Naive B cell (primary cell): ENCODE measurements at regions not wholly inside any gene's neighbourhood (a gene's known extent, or its start where the extent isn't known, plus 50 kb on each side); places are given as distances from the start of the nearest gene placed in this dataset.
A peak's percentile ranks its signal among the peaks of the same experiment; 100 is the strongest.
"Not testable (repeated sequence)": the region's sequence is repeated elsewhere in the genome, so short reads cannot be mapped to it uniquely, and the experiment has no call there.

Experiments
- ATAC-seq, 2 donors: fragments of 150-1000 bp; cut with Tn5 transposase; 2 replicates each; pipeline ENCODE4 v1.10.0; 2021; ENCODE audit warnings: low read depth in 2 of 2, mild to moderate bottlenecking in 2 of 2, moderate library complexity in 2 of 2
- DNase-seq: peaks from one replicate; pipeline ENCODE4 v3.0.0; 2022
- H3K27ac Mint-ChIP-seq, 6 donors: one replicate each; pipeline ENCODE4 v1.8.0; 2020 to 2022; ENCODE audit warnings: mild to moderate bottlenecking in 6 of 6, mixed read lengths in 6 of 6, moderate library complexity in 5 of 6, inconsistent platforms in 2 of 6
- H3K27me3 Mint-ChIP-seq, 3 donors: one replicate each; pipeline ENCODE4 v1.8.0; 2021 to 2022; ENCODE audit warnings: mixed read lengths in 3 of 3, mild to moderate bottlenecking in 1 of 3
- H3K36me3 Mint-ChIP-seq, 2 donors: one replicate each; pipeline ENCODE4 v1.8.0; 2020 to 2022; ENCODE audit warnings: mixed read lengths in 2 of 2, inconsistent platforms in 1 of 2, mild to moderate bottlenecking in 1 of 2
- H3K4me1 Mint-ChIP-seq, 3 donors: one replicate each; pipeline ENCODE4 v1.8.0; 2020 to 2022; ENCODE audit warnings: mixed read lengths in 3 of 3, inconsistent platforms in 1 of 3, mild to moderate bottlenecking in 1 of 3, moderate library complexity in 1 of 3
- H3K4me3 Mint-ChIP-seq, 8 donors: one replicate each; pipeline ENCODE4 v1.8.0; 2020 to 2022; ENCODE audit warnings: mild to moderate bottlenecking in 8 of 8, mixed read lengths in 8 of 8, moderate library complexity in 8 of 8, inconsistent platforms in 2 of 8
- H3K9me3 Mint-ChIP-seq, 7 donors: one replicate each; pipeline ENCODE4 v1.8.0; 2020 to 2022; ENCODE audit warnings: mixed read lengths in 7 of 7, mild to moderate bottlenecking in 5 of 7, inconsistent platforms in 2 of 7, moderate library complexity in 1 of 7

DNA sequence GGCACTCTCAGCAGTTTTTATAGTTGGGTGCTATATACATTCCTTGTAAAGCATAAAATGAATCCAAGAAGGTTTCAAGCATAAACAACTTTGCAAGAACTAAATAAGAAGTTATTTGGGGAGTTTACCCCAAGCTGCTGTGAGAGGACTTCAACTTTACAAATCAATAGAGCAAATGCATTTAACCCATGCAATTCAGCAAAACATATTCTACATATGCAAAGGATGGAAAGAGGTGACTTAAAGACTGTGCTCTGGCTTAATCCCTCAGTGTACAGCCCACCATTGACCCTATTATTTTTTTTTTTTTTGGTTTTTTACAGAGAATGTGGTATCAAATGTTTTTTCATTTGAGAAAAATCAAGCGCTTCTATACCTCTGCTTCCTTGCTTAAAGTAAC is 736.5 kb downstream of the CETN3 start:
- Mint-ChIP-seq H3K9me3 (peaks cover 0 to under 1% (median 0%) of the 10 kb centered on the region in 7 donors), H3K27ac (no peak overlapping the region), H3K27me3 (no peaks in the 10 kb centered on the region), H3K36me3 (peaks cover 0 to 2% of the 10 kb centered on the region in 2 donors), H3K4me3 (no peak overlapping the region), H3K4me1 (peaks cover 14 to 29% (median 26%) of the 10 kb centered on the region in 3 donors)
- ATAC-seq = no peak
- DNase-seq = no peak

DNA sequence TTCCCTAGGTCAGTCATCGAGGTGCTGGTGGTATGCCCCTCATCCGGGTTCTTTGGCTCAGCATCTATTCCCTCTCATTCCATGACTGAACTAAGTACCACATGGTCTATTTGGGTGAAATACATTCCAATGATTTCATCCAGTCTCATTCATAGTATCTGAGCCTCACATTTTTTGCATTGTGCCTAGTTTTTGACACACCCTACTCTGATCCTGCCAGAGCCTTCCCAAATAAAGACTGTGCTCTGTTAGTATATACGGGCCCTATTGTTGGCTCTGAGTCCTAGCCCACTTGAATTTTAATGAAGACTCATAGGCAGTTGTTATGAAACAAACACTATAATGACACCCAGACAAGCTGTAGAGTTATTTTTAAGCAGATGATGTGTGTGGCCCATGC is 740.7 kb downstream of the CETN3 start:
- H3K4me3 Mint-ChIP-seq = peak overlapping the region in 2 of 8 donors; percentile 8 to 37
- ATAC-seq = no peak
- peaks cover 14 to 21% (median 21%) of the 10 kb centered on the region in 3 donors for H3K4me1 Mint-ChIP-seq

DNA sequence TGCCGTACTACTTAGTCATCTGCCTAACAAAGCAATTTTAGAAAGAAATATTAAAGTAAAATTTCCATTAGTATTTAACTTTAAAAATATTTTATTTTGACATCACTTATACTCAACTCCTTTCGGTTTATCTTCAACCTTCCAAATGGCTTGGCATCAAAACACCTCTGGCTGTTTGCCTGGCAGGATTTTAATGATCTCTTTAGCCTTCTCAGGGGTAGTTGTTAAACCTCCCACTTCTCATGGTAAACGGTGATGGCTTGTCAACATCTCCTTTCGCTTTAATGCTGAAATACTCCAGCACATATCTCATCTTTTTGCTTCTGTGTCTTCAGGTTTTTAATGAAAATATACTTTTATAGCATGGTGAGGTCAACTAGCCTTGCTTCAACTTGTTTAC is 747.1 kb downstream of the CETN3 start:
- peaks cover 0 to 49% (median 28%) of the 10 kb centered on the region in 7 donors for H3K9me3 Mint-ChIP-seq
- H3K4me1 Mint-ChIP-seq = peaks cover 0 to 9% (median 7%) of the 10 kb centered on the region in 3 donors
- H3K36me3 Mint-ChIP-seq = peaks cover 15 to 19% of the 10 kb centered on the region in 2 donors
- H3K27me3 Mint-ChIP-seq = no peaks in the 10 kb centered on the region
- DNase-seq (no peak), ATAC-seq (no peak)
- H3K4me3 Mint-ChIP-seq = no peak overlapping the region
- H3K27ac Mint-ChIP-seq = no peak overlapping the region

More for the DNA sequence above, 740.7 kb downstream of the CETN3 start:
- H3K36me3 Mint-ChIP-seq = peaks cover 0 to 15% of the 10 kb centered on the region in 2 donors
- no peaks in the 10 kb centered on the region for H3K27me3 Mint-ChIP-seq
- no peak for DNase-seq
- H3K9me3 Mint-ChIP-seq = peaks cover 0 to 14% (median 10%) of the 10 kb centered on the region in 7 donors
- H3K27ac Mint-ChIP-seq = peak overlapping the region in 1 of 6 donors; percentile 16

DNA sequence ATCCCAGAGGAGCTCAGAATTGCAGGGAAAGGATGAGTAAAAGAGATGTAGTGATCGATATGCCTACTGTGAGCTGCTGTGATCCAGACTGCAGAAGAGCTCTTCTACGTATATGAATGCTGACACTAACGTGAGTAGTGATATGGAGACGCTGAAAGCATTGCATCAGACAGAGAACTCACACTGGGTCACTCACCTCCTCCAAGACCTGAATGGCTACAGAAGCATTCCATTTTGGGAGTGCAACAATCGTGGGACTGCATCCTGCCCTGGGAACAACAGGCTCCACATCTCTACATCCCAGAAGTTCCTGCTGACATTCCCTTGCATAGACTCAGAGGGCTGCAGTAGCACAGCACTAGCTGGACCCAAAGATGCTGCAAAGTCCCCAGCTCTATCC is 755.9 kb upstream of the MEF2C start:
- H3K36me3 Mint-ChIP-seq = peaks cover 31% of the 10 kb centered on the region in 2 donors
- no peak for ATAC-seq
- no peak overlapping the region for H3K27ac Mint-ChIP-seq
- peaks cover 4 to 45% (median 27%) of the 10 kb centered on the region in 7 donors for H3K9me3 Mint-ChIP-seq
- H3K27me3 Mint-ChIP-seq = no peaks in the 10 kb centered on the region
- no peak overlapping the region for H3K4me3 Mint-ChIP-seq
- no peak for DNase-seq
- H3K4me1 Mint-ChIP-seq = peaks cover 4 to 15% (median 14%) of the 10 kb centered on the region in 3 donors

DNA sequence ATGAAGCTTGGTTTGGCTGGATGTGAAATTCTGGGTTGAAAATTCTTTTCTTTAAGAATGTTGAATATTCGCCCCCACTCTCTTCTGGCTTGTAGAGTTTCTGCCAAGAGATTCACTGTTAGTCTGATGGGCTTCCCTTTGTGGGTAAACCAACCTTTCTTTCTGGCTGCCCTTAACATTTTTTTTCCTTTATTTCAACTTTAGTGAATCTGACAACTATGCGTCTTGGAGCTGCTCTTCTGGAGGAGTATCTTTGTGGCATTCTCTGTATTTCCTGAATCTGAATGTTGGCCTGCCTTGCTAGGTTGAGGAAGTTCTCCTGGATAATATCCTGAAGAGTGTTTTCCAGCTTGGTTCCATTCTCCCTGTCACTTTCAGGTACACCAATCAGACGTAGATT is 751.2 kb upstream of the MEF2C start:
- not testable (repeated sequence) for H3K27me3 Mint-ChIP-seq, H3K4me3 Mint-ChIP-seq, DNase-seq, ATAC-seq, H3K27ac Mint-ChIP-seq, H3K4me1 Mint-ChIP-seq
- peaks cover 21 to 43% of the 10 kb centered on the region in 2 donors for H3K36me3 Mint-ChIP-seq
- peaks cover 9 to 46% (median 33%) of the 10 kb centered on the region in 7 donors for H3K9me3 Mint-ChIP-seq

DNA sequence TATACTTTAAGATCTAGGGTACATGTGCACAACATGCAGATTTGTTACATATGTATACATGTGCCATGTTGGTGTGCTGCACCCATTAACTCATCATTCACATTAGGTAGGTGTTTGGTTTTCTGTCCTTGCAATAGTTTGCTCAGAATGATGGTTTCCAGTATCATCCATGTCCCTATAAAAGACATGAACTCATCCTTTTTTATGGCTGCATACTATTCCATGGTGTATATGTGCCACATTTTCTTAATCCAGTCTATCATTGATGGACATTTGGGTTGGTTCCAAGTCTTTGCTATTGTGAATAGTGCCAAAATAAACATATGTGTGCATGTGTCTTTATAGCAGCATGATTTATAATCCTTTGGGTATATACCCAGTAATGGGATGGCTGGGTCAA is 747.1 kb upstream of the MEF2C start:
- not testable (repeated sequence) for H3K4me1 Mint-ChIP-seq, H3K27me3 Mint-ChIP-seq, H3K27ac Mint-ChIP-seq, H3K4me3 Mint-ChIP-seq, DNase-seq, ATAC-seq
- Mint-ChIP-seq H3K36me3 (peaks cover 10 to 35% of the 10 kb centered on the region in 2 donors), H3K9me3 (peaks cover 12 to 41% (median 32%) of the 10 kb centered on the region in 7 donors)

DNA sequence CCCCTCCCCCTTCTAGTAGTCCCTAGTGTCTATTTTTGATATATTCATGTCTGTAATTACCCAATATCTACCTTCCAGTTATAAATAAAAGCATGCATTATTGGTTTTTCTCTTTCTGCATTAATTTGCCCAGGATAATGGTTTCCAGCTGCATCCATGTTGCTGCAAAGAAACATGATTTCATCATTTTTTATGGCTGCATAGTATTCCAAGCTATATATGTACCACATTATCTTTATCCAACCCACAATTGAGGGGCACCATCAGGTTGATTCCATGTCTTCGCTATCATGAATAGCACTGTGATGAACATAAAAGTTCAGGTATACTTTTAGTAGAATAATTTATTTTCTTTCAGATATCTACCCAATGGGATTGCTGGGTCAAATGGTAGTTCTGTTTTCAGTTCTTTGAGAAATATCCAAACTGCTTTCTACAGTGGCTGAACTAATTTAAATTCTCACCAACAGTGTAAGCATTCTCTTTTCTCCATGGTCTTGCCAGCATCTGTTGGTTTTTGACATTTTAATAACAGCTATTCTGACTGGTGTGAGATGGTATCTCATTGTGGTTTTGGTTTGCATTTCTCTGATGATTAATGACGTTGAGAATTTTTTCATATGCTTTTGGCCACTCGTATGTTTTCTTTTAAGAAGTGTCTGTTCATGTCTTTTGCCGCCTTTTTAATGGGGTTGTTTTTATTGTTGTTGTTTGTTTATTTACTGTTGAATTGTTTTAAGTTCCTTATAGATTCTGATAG is 746.1 kb upstream of the MEF2C start:
- ATAC-seq (no peak), DNase-seq (no peak)
- Mint-ChIP-seq H3K4me3 (peak overlapping the region in 1 of 8 donors; percentile 35), H3K27ac (peak overlapping the region in 3 of 6 donors; percentile 28 to 56 (median 52)), H3K36me3 (peaks cover 3 to 27% of the 10 kb centered on the region in 2 donors), H3K9me3 (peaks cover 8 to 39% (median 26%) of the 10 kb centered on the region in 7 donors), H3K4me1 (peaks cover 0 to 9% (median 2%) of the 10 kb centered on the region in 3 donors), H3K27me3 (no peaks in the 10 kb centered on the region)

DNA sequence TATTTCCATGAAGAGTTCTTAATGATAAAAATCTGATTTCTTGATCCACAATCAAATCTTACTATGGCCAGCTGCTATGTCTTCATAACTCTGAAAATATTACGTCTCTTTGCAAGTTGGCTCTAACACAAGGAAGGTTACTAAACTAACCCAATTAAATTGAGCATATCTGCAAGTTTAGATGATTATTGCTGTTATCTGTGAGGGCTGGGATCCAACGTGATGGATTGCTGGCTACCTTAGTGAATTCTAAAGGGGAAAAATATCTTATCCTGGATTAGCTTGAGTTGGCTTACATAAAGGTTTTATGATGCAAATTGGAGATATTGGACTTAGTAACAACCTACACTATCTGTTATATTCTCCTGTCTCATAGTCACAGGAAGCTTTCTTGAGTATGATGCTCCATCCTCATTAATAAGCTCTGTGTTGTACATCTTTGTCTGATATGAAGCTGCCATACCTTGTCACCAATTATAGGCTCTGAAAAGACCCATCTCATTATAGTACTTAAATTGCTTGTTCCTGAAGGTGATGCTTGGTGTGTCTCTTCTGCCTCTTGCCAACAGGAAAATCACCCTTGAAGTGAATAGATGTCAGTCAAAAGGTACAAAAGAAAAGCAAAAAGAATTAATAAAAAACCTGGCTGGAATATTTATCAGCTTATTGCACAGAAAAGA is 733.0 kb upstream of the MEF2C start:
- Mint-ChIP-seq H3K4me1 (peaks cover 13 to 22% (median 18%) of the 10 kb centered on the region in 3 donors), H3K27ac (no peak overlapping the region), H3K27me3 (no peaks in the 10 kb centered on the region), H3K4me3 (no peak overlapping the region), H3K36me3 (peaks cover 0 to 2% of the 10 kb centered on the region in 2 donors), H3K9me3 (peaks cover 0 to 14% (median 5%) of the 10 kb centered on the region in 7 donors)
- ATAC-seq (no peak), DNase-seq (no peak)

DNA sequence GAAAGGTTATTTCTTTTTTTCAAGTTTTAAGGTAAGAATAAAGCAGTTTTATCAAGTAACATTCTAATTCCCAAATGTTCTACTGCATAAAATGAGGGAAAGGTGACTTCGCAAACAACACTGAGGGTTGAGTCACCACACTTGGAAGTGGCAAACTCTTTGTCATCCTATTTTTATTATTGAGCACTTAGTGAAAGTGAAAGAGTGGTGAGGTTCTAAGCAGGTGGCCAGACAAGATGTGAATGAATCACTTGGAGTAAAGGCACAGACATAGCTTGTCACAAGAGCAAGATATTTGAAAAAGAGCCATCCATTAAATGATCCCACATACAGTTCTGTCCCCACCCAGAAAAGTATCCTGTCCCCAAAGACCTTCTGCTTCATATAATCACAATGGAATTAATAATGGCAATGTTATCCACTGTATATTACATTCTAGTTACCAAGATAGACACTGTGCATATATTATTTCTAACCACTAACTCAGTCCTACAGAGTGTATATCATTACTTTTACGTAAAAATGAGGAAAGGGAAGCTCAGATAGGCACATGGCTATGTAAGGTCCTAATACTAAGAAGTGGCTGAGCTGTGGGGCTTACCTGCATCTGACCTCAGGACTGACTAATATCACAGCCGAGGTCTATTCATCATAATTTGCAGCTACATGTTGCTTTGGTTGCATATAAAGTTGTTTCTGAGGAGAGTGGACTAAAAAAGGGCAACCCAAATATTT is 730.4 kb upstream of the MEF2C start:
- ATAC-seq (peak; percentile 55 to 58), DNase-seq (no peak)
- peak overlapping the region in 1 of 6 donors; percentile 78 for H3K27ac Mint-ChIP-seq
- no peaks in the 10 kb centered on the region for H3K36me3 Mint-ChIP-seq
- no peaks in the 10 kb centered on the region for H3K27me3 Mint-ChIP-seq
- H3K4me3 Mint-ChIP-seq = peak overlapping the region in 1 of 8 donors; percentile 24
- peaks cover 13 to 22% (median 18%) of the 10 kb centered on the region in 3 donors for H3K4me1 Mint-ChIP-seq
- peaks cover 0 to 16% (median 6%) of the 10 kb centered on the region in 7 donors for H3K9me3 Mint-ChIP-seq

DNA sequence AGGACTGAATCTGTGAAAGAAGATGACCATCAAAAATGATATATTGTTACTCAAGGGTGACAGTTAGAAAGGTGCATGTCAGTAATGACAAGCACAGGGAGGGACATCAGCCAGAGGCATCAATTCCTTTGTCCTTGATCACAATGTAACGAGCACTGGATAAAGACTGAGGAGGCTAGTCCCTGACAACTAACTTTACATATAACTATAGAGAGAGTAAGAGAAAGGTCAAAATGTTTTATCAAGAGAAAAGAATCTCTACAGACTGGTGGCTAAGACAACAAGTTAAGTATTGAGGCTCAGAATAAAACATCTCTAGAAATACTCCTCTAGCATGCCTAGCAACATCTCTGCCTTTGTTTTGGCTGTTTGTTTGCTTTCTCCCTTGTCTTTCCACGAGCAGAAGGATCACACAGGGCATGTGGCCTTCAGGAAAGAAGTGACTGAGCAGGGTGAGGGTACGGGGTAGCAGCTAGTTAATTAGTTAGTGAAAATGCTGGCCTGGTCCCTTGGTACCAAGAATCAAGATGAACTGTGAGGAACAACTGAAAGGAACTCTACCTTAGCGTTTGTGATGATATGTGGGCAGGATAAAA is 724.1 kb upstream of the MEF2C start:
- ATAC-seq = no peak
- peaks cover 3 to 16% (median 13%) of the 10 kb centered on the region in 3 donors for H3K4me1 Mint-ChIP-seq
- H3K27me3 Mint-ChIP-seq = no peaks in the 10 kb centered on the region
- H3K4me3 Mint-ChIP-seq = no peak overlapping the region
- DNase-seq = no peak
- H3K9me3 Mint-ChIP-seq = peaks cover 0 to 15% (median 5%) of the 10 kb centered on the region in 7 donors
- H3K27ac Mint-ChIP-seq = peak overlapping the region in 2 of 6 donors; percentile 11 to 50
- no peaks in the 10 kb centered on the region for H3K36me3 Mint-ChIP-seq

DNA sequence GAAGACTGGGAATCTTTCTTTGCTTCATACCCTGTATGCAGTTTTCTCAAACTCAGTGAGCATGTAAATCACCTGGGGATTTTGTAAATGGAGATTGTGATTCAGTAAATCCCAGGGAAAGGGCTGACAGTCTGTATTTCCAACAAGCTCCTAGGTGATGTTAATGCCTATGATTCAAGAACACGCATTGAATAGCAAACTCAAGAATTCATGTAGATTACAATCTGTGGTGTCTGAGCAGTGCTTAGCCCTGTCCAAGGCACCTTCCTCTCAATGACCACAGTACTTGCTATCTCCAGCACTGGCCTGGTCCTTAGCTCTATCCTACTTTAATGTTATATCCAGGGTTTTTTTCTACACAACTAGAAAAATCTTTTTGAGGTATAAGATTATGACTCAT is 721.4 kb upstream of the MEF2C start:
- DNase-seq (no peak), ATAC-seq (no peak)
- H3K4me3 Mint-ChIP-seq = no peak overlapping the region
- no peaks in the 10 kb centered on the region for H3K27me3 Mint-ChIP-seq
- H3K9me3 Mint-ChIP-seq = no peaks in the 10 kb centered on the region
- peaks cover 0 to 12% (median 11%) of the 10 kb centered on the region in 3 donors for H3K4me1 Mint-ChIP-seq
- H3K27ac Mint-ChIP-seq = no peak overlapping the region
- no peaks in the 10 kb centered on the region for H3K36me3 Mint-ChIP-seq

DNA sequence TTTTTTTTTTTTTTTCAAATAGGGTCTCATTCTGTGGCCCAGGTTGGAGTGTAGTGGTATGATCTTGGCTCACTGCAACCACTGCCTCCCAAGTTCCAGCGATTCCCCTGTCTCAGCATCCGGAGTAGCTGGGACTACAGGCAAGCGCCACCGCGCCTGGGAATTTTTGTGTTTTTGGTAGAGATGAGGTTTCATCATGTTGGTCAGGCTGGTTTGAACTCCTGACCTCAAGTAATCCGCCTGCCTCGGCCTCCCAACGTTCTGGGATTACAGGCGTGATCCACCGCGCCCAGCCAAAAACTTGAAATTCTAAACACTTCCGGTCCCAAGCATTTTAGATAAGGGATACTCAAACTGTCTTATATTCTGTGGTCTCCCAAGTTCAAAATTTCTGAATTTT is 718.9 kb upstream of the MEF2C start:
- no peaks in the 10 kb centered on the region for H3K27me3 Mint-ChIP-seq
- no peak for DNase-seq
- H3K36me3 Mint-ChIP-seq = no peaks in the 10 kb centered on the region
- H3K4me3 Mint-ChIP-seq = no peak overlapping the region
- ATAC-seq = no peak
- H3K9me3 Mint-ChIP-seq = no peaks in the 10 kb centered on the region
- H3K4me1 Mint-ChIP-seq = peaks cover 5 to 12% (median 12%) of the 10 kb centered on the region in 3 donors
- no peak overlapping the region for H3K27ac Mint-ChIP-seq

DNA sequence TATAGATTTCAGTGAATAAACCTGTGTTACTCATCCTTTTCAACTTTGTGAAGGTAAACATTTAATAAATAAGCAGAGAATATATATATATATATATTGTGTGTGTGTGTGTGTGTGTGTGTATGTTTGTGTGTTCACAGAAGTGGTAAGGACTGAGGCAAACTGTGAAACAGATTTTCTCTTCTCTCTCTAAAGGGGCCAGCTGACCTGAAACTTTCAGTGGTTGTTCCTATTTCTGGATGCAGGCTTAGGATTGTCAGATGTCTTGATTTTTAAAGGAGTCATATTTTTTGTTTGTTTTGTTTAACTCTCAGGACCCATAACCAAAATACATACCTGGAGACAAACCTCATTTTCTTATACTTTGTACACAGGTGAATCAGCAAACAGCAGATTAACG is 714.9 kb upstream of the MEF2C start:
- Mint-ChIP-seq H3K9me3 (no peaks in the 10 kb centered on the region), H3K4me3 (no peak overlapping the region)
- ATAC-seq = no peak

More for the DNA sequence above, 714.9 kb upstream of the MEF2C start:
- DNase-seq = no peak
- peaks cover 11 to 15% (median 14%) of the 10 kb centered on the region in 3 donors for H3K4me1 Mint-ChIP-seq
- no peaks in the 10 kb centered on the region for H3K36me3 Mint-ChIP-seq
- no peaks in the 10 kb centered on the region for H3K27me3 Mint-ChIP-seq
- H3K27ac Mint-ChIP-seq = peak overlapping the region in 1 of 6 donors; percentile 6
